SK-N-SH treated with all-trans-retinoic acid at 6 μM for 48 hours (cell line): ENCODE measurements at regions not wholly inside any gene's neighbourhood (a gene's known extent, or its start where the extent isn't known, plus 50 kb on each side); places are given as distances from the start of the nearest gene placed in this dataset.

Source experiments
- ARNTL ChIP-seq: fragments of 450-650 bp; formaldehyde crosslinking; IDR thresholded peaks from 2 replicates; pipeline ENCODE4 v1.5.0; 2020; ENCODE audit warnings: low read depth, mild to moderate bottlenecking, moderate library complexity, borderline replicate concordance
- CSDC2 ChIP-seq: fragments of 250-450 bp; sonication (Bioruptor Pico); IDR thresholded peaks from 2 replicates; pipeline ENCODE4 v1.5.0; 2020; ENCODE audit warnings: mild to moderate bottlenecking, moderate library complexity
- ESRRG ChIP-seq: fragments of 250-450 bp; sonication (Bioruptor Pico); IDR thresholded peaks from 2 replicates; pipeline ENCODE4 v1.6.1; 2021; ENCODE audit warnings: mild to moderate bottlenecking
- OSR1 ChIP-seq: fragments of 250-450 bp; sonication (Bioruptor Pico); IDR thresholded peaks from 2 replicates; pipeline ENCODE4 v1.8.0; 2022; ENCODE audit warnings: moderate library complexity, mild to moderate bottlenecking, inconsistent platforms
- PATZ1 ChIP-seq: fragments of 250-450 bp; sonication (Bioruptor Pico); IDR thresholded peaks from 2 replicates; pipeline ENCODE4 v1.8.0; 2020; ENCODE audit warnings: mild to moderate bottlenecking, moderate library complexity, borderline replicate concordance
- PPARA ChIP-seq: fragments of 250-450 bp; sonication (Bioruptor Pico); IDR thresholded peaks from 2 replicates; pipeline ENCODE4 v1.5.0; 2020; ENCODE audit warnings: mild to moderate bottlenecking, borderline replicate concordance
- TCF4 ChIP-seq: fragments of 250-450 bp; sonication (Bioruptor Pico); IDR thresholded peaks from 2 replicates; pipeline ENCODE4 v1.8.0; 2021; ENCODE audit warnings: mild to moderate bottlenecking, moderate library complexity, borderline replicate concordance
- TOX ChIP-seq: fragments of 250-450 bp; sonication (Bioruptor Pico); IDR thresholded peaks from 2 replicates; pipeline ENCODE4 v1.8.0; 2021; ENCODE audit warnings: mild to moderate bottlenecking, moderate library complexity, borderline replicate concordance
- ZC3H10 ChIP-seq: fragments of 250-450 bp; sonication (Bioruptor Pico); IDR thresholded peaks from 2 replicates; pipeline ENCODE4 v1.5.1; 2021; ENCODE audit warnings: mild to moderate bottlenecking, moderate library complexity
- ZFP3 ChIP-seq: fragments of 250-450 bp; sonication (Bioruptor Pico); IDR thresholded peaks from 2 replicates; pipeline ENCODE4 v1.5.0; 2020; ENCODE audit warnings: mild to moderate bottlenecking, moderate library complexity
- ZFP30 ChIP-seq: fragments of 450-650 bp; formaldehyde crosslinking; IDR thresholded peaks from 2 replicates; pipeline ENCODE4 v1.5.0; 2022; ENCODE audit warnings: mild to moderate bottlenecking, moderate library complexity
- ZNF70 ChIP-seq: fragments of 450-650 bp; formaldehyde crosslinking; IDR thresholded peaks from 2 replicates; pipeline ENCODE4 v1.5.0; 2020; ENCODE audit warnings: mild to moderate bottlenecking, moderate library complexity
- TF ChIP-seq, protein P1 (sequence below): fragments of 250-450 bp; sonication (Bioruptor Pico); IDR thresholded peaks from 2 replicates; pipeline ENCODE4 v1.5.1; 2020; ENCODE audit warnings: low read depth, mild to moderate bottlenecking, moderate library complexity
- TF ChIP-seq, protein P2 (sequence below): fragments of 250-450 bp; sonication (Bioruptor Pico); IDR thresholded peaks from 2 replicates; pipeline ENCODE4 v1.5.1; 2021; ENCODE audit warnings: mild to moderate bottlenecking, moderate library complexity

DNA sequence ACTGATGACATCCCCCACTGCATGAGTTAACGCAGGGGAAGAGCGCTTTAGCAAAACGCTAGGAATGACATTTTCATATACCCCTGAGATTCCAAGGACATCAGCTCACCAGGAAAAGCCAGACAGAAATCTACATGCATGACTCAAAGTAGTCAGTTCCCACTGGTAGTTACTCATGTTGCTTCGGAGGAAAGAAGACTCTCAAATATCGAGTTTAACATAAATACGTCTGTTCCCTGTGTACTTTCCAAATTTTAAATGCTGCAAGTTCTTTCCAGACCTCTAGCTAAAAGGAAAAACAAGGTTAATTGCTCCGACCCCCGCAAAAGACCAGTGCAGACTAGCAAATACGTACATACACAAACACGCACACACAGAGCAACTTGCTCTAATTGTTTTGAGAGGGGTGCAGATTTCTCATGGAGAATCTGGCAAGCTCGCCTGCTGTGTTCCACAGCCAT, 115.4 kb upstream of the PRICKLE2 start:
- TF ChIP-seq ZFP3 (CRISPR knock-in tag) (no peak), ESRRG (no peak), OSR1 (no peak), TCF4 (CRISPR knock-in tag) (no peak), TOX (CRISPR knock-in tag) (no peak), ZC3H10 (CRISPR knock-in tag) (no peak), CSDC2 (CRISPR knock-in tag) (no peak), ZNF70 (no peak), ARNTL (CRISPR knock-in tag) (no peak), PATZ1 (CRISPR knock-in tag) (no peak), ZFP30 (CRISPR knock-in tag) (no peak), PPARA (CRISPR knock-in tag) (no peak)
- TF ChIP-seq, protein P1, sequence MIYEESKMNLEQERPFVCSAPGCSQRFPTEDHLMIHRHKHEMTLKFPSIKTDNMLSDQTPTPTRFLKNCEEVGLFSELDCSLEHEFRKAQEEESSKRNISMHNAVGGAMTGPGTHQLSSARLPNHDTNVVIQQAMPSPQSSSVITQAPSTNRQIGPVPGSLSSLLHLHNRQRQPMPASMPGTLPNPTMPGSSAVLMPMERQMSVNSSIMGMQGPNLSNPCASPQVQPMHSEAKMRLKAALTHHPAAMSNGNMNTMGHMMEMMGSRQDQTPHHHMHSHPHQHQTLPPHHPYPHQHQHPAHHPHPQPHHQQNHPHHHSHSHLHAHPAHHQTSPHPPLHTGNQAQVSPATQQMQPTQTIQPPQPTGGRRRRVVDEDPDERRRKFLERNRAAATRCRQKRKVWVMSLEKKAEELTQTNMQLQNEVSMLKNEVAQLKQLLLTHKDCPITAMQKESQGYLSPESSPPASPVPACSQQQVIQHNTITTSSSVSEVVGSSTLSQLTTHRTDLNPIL, result no peak
- TF ChIP-seq, protein P2, sequence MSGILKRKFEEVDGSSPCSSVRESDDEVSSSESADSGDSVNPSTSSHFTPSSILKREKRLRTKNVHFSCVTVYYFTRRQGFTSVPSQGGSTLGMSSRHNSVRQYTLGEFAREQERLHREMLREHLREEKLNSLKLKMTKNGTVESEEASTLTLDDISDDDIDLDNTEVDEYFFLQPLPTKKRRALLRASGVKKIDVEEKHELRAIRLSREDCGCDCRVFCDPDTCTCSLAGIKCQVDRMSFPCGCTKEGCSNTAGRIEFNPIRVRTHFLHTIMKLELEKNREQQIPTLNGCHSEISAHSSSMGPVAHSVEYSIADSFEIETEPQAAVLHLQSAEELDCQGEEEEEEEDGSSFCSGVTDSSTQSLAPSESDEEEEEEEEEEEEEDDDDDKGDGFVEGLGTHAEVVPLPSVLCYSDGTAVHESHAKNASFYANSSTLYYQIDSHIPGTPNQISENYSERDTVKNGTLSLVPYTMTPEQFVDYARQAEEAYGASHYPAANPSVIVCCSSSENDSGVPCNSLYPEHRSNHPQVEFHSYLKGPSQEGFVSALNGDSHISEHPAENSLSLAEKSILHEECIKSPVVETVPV, result no peak
